Upper lobe of right lung (tissue), 1 donor: ENCODE measurements at regions not wholly inside any gene's neighbourhood (a gene's known extent, or its start where the extent isn't known, plus 50 kb on each side); places are given as distances from the start of the nearest gene placed in this dataset.

ENCODE experiments used
- ATAC-seq: fragments of 200-7000 bp; cut with Tn5 transposase; one replicate; pipeline ENCODE4 v1.9.1; 2020; ENCODE audit warnings: mild to moderate bottlenecking, moderate library complexity
- DNase-seq: peaks from one replicate; pipeline ENCODE4 v3.0.0-alpha.2; 2020
- H3K27ac ChIP-seq: fragments of 200-600 bp; one replicate; pipeline ENCODE4 v1.8.0; 2022
- H3K27me3 ChIP-seq: fragments of 200-600 bp; one replicate; pipeline ENCODE4 v1.8.0; 2022; ENCODE audit warnings: mild to moderate bottlenecking
- H3K36me3 ChIP-seq: fragments of 200-600 bp; one replicate; pipeline ENCODE4 v1.8.0; 2022
- H3K4me1 ChIP-seq: fragments of 200-600 bp; one replicate; pipeline ENCODE4 v1.8.0; 2022
- H3K4me3 ChIP-seq: fragments of 200-600 bp; one replicate; pipeline ENCODE4 v1.8.0; 2022; ENCODE audit warnings: mild to moderate bottlenecking
- H3K9me3 ChIP-seq: fragments of 200-600 bp; one replicate; pipeline ENCODE4 v1.8.0; 2022
- CTCF ChIP-seq: fragments of 200-600 bp; IDR thresholded peaks from one replicate; pipeline ENCODE4 v1.8.0; 2022; ENCODE audit warnings: antibody characterized with exemption
- intact Hi-C: fragments of 100-400 bp; cut with DNase I; formaldehyde crosslinking; loops from one replicate; pipeline ENCODE4 v1.11.0; 2022
- donor health status: DM: no; HTN: yes; CAD: no; lungs with severe emphysema.

- no peak for DNase-seq
- intact Hi-C loops: no loop called here
- no peak overlapping the region for H3K27ac ChIP-seq
- peak; percentile 41 for ATAC-seq
- H3K9me3 ChIP-seq: no peaks in the 10 kb centered on the region
- no peaks in the 10 kb centered on the region for H3K4me1 ChIP-seq
- H3K4me3 ChIP-seq: no peak overlapping the region
- no peaks in the 10 kb centered on the region for H3K36me3 ChIP-seq
- H3K27me3 ChIP-seq: no peaks in the 10 kb centered on the region
- TF ChIP-seq CTCF: no peak
These were observed 1266.8 kb downstream of the GRIK2 start for GRCh38 chr6:102660303-102660702.

GRCh38 chr6:102655823-102656222 lies 1262.3 kb downstream of the GRIK2 start:
- DNase-seq: no peak

GRCh38 chr6:102641426-102641825 lies 1247.9 kb downstream of the GRIK2 start:
- no peak overlapping the region for H3K4me3 ChIP-seq
- no peaks in the 10 kb centered on the region for H3K4me1 ChIP-seq
- H3K36me3 ChIP-seq: no peaks in the 10 kb centered on the region
- TF ChIP-seq CTCF: no peak
- DNase-seq: no peak
- no peaks in the 10 kb centered on the region for H3K9me3 ChIP-seq
- no peak for ATAC-seq
- H3K27me3 ChIP-seq: no peaks in the 10 kb centered on the region
- H3K27ac ChIP-seq: no peak overlapping the region
- intact Hi-C loops: no loop called here

More at GRCh38 chr6:102655823-102656222, 1262.3 kb downstream of the GRIK2 start:
- TF ChIP-seq CTCF: no peak
- Histone ChIP-seq H3K4me1 (no peaks in the 10 kb centered on the region), H3K9me3 (no peaks in the 10 kb centered on the region), H3K4me3 (no peak overlapping the region), H3K36me3 (no peaks in the 10 kb centered on the region), H3K27ac (no peak overlapping the region), H3K27me3 (no peaks in the 10 kb centered on the region)
- intact Hi-C loops: no loop called here
- ATAC-seq: no peak

- DNase-seq: no peak
- no peaks in the 10 kb centered on the region for H3K4me1 ChIP-seq
- no peaks in the 10 kb centered on the region for H3K36me3 ChIP-seq
- no peak for TF ChIP-seq CTCF
- no peaks in the 10 kb centered on the region for H3K27me3 ChIP-seq
- no peaks in the 10 kb centered on the region for H3K9me3 ChIP-seq
- ATAC-seq: no peak
- intact Hi-C loops: no loop called here
- no peak overlapping the region for H3K4me3 ChIP-seq
- H3K27ac ChIP-seq: no peak overlapping the region
These were observed 1238.4 kb downstream of the GRIK2 start for GRCh38 chr6:102631921-102632320.

- no peak for DNase-seq
- H3K4me1 ChIP-seq: no peaks in the 10 kb centered on the region
- intact Hi-C loops: no loop called here
- TF ChIP-seq CTCF: no peak
- no peak for ATAC-seq
- H3K27me3 ChIP-seq: no peaks in the 10 kb centered on the region
- no peaks in the 10 kb centered on the region for H3K9me3 ChIP-seq
- H3K36me3 ChIP-seq: no peaks in the 10 kb centered on the region
- no peak overlapping the region for H3K27ac ChIP-seq
- no peak overlapping the region for H3K4me3 ChIP-seq
These were observed 1229.7 kb downstream of the GRIK2 start for GRCh38 chr6:102623201-102623600.

- intact Hi-C loops: no loop called here
- no peaks in the 10 kb centered on the region for H3K36me3 ChIP-seq
- no peaks in the 10 kb centered on the region for H3K4me1 ChIP-seq
- no peaks in the 10 kb centered on the region for H3K9me3 ChIP-seq
- DNase-seq (no peak), ATAC-seq (no peak)
- H3K27ac ChIP-seq: no peak overlapping the region
- no peaks in the 10 kb centered on the region for H3K27me3 ChIP-seq
- no peak overlapping the region for H3K4me3 ChIP-seq
- peak; percentile 33 for TF ChIP-seq CTCF
These were observed 1226.1 kb downstream of the GRIK2 start for GRCh38 chr6:102619585-102619984.
